H1 (cell line): ENCODE measurements at regions not wholly inside any gene's neighbourhood (a gene's known extent, or its start where the extent isn't known, plus 50 kb on each side); places are given as distances from the start of the nearest gene placed in this dataset.

Source experiments
- CTBP2 ChIP-seq: IDR thresholded peaks from 2 replicates; pipeline ENCODE4 v1.7.0; 2011; ENCODE audit warnings: borderline replicate concordance, mild to moderate bottlenecking, moderate library complexity, mixed read lengths, low read length; ENCODE audit not compliant: insufficient read depth, insufficient read length
- JUN ChIP-seq: IDR thresholded peaks from 2 replicates; pipeline ENCODE4 v1.6.1; 2011; ENCODE audit warnings: low read depth, mild to moderate bottlenecking, improper control_type of control experiment, low read length
- JUND ChIP-seq: IDR thresholded peaks from 2 replicates; pipeline ENCODE4 v1.6.1; 2011; ENCODE audit warnings: mild to moderate bottlenecking, improper control_type of control experiment, low read length
- POLR2A ChIP-seq, 2 experiments: IDR thresholded peaks; 1 replicate in 1 of 2; 2 replicates in 1 of 2; pipeline ENCODE4 v1.6.1; 2011; ENCODE audit warnings: low read depth in 2 of 2, low read length in 2 of 2, mild to moderate bottlenecking in 2 of 2; ENCODE audit errors: control extremely low read depth in 1 of 2

DNA sequence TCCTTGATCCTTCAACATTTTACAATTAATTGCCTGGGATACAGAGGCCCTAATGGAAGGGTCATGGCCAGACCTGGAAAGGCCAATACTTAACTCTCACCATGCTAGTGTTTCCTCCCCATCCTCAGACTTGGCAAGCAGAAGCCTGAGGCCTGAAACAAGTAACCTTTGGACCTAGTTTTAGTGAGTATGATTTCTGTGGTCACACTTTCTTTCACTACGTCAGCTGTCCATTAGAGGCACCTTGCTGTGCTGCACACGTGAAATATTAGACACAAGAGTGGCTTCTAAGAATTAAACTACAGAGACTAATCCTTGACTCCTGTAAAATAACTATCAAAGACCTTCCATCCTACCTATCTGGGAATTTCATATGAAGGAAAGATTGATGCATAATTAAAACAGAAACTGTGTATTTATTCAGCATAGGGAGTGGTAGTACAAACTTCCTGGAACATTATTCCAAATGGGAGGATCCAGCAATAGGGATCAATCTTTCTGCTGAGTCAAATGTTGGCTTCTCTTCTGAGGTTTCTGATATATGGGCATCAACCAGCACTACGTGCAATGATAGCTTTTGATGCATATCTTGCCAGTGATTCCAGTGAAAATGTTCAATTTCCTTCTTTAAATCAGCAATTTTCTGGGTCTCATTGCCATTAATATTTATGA is 249.7 kb downstream of the IKZF2 start (continued):
- TF ChIP-seq CTBP2 (no peak), POLR2A (IDR thresholded peaks at IDR 0.05; ENCODE audit: control extremely low read depth in 1 of 2, low read depth in 2 of 2, low read length in 2 of 2) (no peak), JUND (no peak), JUN (no peak)
